ENCODE measurements at regions not wholly inside any gene's neighbourhood (a gene's known extent, or its start where the extent isn't known, plus 50 kb on each side); places are given as distances from the start of the nearest gene placed in this dataset.

GRCh38 chr6:166841216-166841615, 115.1 kb downstream of the RNASET2 start:
- no peaks in the 10 kb centered on the region for H3K27me3 ChIP-seq (ENCODE audit: insufficient read depth, low read length, poor library complexity, severe bottlenecking)
- no peaks in the 10 kb centered on the region for H3K9me2 ChIP-seq (replicated peaks; ENCODE audit: low read depth, low read length)
- H3K9me3 ChIP-seq (ENCODE audit: insufficient read depth, low read depth, low read length) = no peaks in the 10 kb centered on the region
- H3K9ac ChIP-seq (ENCODE audit: low read depth, low read length, poor library complexity, severe bottlenecking) = no peak overlapping the region
- no peaks in the 10 kb centered on the region for H3K36me3 ChIP-seq (ENCODE audit: insufficient read depth, low read length)
- H3F3A ChIP-seq (ENCODE audit: low read depth) = no peaks in the 10 kb centered on the region
- no peak overlapping the region for H3K4me2 ChIP-seq (ENCODE audit: low read depth, low read length, poor library complexity, severe bottlenecking)
- no peaks in the 10 kb centered on the region for H3K4me1 ChIP-seq (ENCODE audit: insufficient read depth, low read length, poor library complexity, severe bottlenecking)
- no peak overlapping the region for H2AFZ ChIP-seq (ENCODE audit: low read length)
- no peaks in the 10 kb centered on the region for H4K20me1 ChIP-seq (ENCODE audit: insufficient read depth, low read length, poor library complexity, severe bottlenecking)
- no peak for TF ChIP-seq CTCF (conservative IDR thresholded peaks at IDR 0.05; ENCODE audit: low read length)
- TF ChIP-seq EZH2phosphoT487 (IDR thresholded peaks at IDR 0.05; ENCODE audit: borderline replicate concordance) = no peak
- H3K4me3 ChIP-seq (ENCODE audit: low read length, poor library complexity, severe bottlenecking) = no peak overlapping the region
- H3K79me2 ChIP-seq (ENCODE audit: insufficient read depth, low read length) = no peaks in the 10 kb centered on the region

- no peak for TF ChIP-seq CTCF (conservative IDR thresholded peaks at IDR 0.05; ENCODE audit: low read length)
- no peak for TF ChIP-seq EZH2phosphoT487 (IDR thresholded peaks at IDR 0.05; ENCODE audit: borderline replicate concordance)
- no peak overlapping the region for H3K4me3 ChIP-seq (ENCODE audit: low read length, poor library complexity, severe bottlenecking)
- H4K20me1 ChIP-seq (ENCODE audit: insufficient read depth, low read length, poor library complexity, severe bottlenecking) = no peaks in the 10 kb centered on the region
- H3K27me3 ChIP-seq (ENCODE audit: insufficient read depth, low read length, poor library complexity, severe bottlenecking) = no peaks in the 10 kb centered on the region
- no peak overlapping the region for H3K9ac ChIP-seq (ENCODE audit: low read depth, low read length, poor library complexity, severe bottlenecking)
- no peaks in the 10 kb centered on the region for H3K9me3 ChIP-seq (ENCODE audit: insufficient read depth, low read depth, low read length)
- no peaks in the 10 kb centered on the region for H3K9me2 ChIP-seq (replicated peaks; ENCODE audit: low read depth, low read length)
- H3F3A ChIP-seq (ENCODE audit: low read depth) = no peaks in the 10 kb centered on the region
- H2AFZ ChIP-seq (ENCODE audit: low read length) = no peak overlapping the region
- H3K36me3 ChIP-seq (ENCODE audit: insufficient read depth, low read length) = no peaks in the 10 kb centered on the region
- no peaks in the 10 kb centered on the region for H3K4me1 ChIP-seq (ENCODE audit: insufficient read depth, low read length, poor library complexity, severe bottlenecking)
- H3K79me2 ChIP-seq (ENCODE audit: insufficient read depth, low read length) = no peaks in the 10 kb centered on the region
- H3K4me2 ChIP-seq (ENCODE audit: low read depth, low read length, poor library complexity, severe bottlenecking) = no peak overlapping the region
Measured at GRCh38 chr6:166839569-166839968, 116.8 kb downstream of the RNASET2 start.

- H3K27me3 ChIP-seq (ENCODE audit: insufficient read depth, low read length, poor library complexity, severe bottlenecking) = no peaks in the 10 kb centered on the region
- no peaks in the 10 kb centered on the region for H3K4me1 ChIP-seq (ENCODE audit: insufficient read depth, low read length, poor library complexity, severe bottlenecking)
- no peaks in the 10 kb centered on the region for H4K20me1 ChIP-seq (ENCODE audit: insufficient read depth, low read length, poor library complexity, severe bottlenecking)
- H3F3A ChIP-seq (ENCODE audit: low read depth) = no peaks in the 10 kb centered on the region
- H3K36me3 ChIP-seq (ENCODE audit: insufficient read depth, low read length) = no peaks in the 10 kb centered on the region
- H3K4me3 ChIP-seq (ENCODE audit: low read length, poor library complexity, severe bottlenecking) = no peak overlapping the region
- no peaks in the 10 kb centered on the region for H3K9me3 ChIP-seq (ENCODE audit: insufficient read depth, low read depth, low read length)
- TF ChIP-seq CTCF (conservative IDR thresholded peaks at IDR 0.05; ENCODE audit: low read length) (no peak), EZH2phosphoT487 (IDR thresholded peaks at IDR 0.05; ENCODE audit: borderline replicate concordance) (no peak)
- H3K4me2 ChIP-seq (ENCODE audit: low read depth, low read length, poor library complexity, severe bottlenecking) = no peak overlapping the region
- no peak overlapping the region for H2AFZ ChIP-seq (ENCODE audit: low read length)
- no peaks in the 10 kb centered on the region for H3K9me2 ChIP-seq (replicated peaks; ENCODE audit: low read depth, low read length)
- H3K9ac ChIP-seq (ENCODE audit: low read depth, low read length, poor library complexity, severe bottlenecking) = no peak overlapping the region
- H3K79me2 ChIP-seq (ENCODE audit: insufficient read depth, low read length) = no peaks in the 10 kb centered on the region
Measured at GRCh38 chr6:166838987-166839386, 117.4 kb downstream of the RNASET2 start.

Data from Loucy (cell line).